Hepatic stellate cell (primary cell): ENCODE measurements at regions not wholly inside any gene's neighbourhood (a gene's known extent, or its start where the extent isn't known, plus 50 kb on each side); places are given as distances from the start of the nearest gene placed in this dataset.

Experiments used
- DNase-seq: peaks from one replicate; pipeline ENCODE4 v3.0.0; 2011; ENCODE audit warnings: low spot score

DNA sequence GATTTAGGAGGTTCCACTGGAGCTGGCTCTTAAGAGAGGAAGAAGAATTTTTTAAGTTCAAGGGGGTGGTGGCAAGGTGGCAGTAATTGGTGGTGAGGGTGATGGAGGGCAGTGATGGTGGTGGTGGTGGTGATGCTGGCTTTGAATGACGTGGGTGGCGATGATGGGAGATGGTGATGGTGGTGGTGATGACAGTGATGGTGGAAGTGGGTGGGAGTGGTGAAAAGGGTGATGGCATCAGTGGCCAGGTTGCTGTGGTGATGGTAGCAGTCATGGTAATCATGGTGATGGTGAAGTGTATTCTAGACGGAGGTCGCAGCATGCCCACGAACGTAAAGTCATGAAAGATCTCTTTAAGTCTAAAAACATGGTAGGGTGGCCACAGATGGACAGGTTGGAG is 197.3 kb downstream of the PTEN start:
- no peak for DNase-seq

DNA sequence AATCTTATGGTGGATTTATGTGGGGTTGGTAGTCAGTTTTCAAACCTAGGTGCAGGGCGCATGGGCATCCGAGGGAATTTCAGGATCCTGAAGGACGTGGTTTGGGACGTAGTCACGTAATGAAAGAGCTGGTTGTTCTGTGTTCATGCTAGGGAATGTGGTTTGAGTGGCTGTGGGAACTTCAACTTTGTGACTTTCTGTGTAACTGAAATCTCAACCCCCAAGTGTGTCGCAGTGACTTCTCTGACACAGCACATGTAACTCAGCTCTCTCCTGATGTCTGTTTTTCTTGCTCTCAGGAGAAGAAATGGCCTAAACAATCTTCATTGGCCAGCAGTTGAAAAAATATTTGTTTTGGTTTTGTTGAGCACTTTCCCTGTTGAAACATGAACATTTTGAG is 199.0 kb downstream of the PTEN start:
- DNase-seq = no peak

DNA sequence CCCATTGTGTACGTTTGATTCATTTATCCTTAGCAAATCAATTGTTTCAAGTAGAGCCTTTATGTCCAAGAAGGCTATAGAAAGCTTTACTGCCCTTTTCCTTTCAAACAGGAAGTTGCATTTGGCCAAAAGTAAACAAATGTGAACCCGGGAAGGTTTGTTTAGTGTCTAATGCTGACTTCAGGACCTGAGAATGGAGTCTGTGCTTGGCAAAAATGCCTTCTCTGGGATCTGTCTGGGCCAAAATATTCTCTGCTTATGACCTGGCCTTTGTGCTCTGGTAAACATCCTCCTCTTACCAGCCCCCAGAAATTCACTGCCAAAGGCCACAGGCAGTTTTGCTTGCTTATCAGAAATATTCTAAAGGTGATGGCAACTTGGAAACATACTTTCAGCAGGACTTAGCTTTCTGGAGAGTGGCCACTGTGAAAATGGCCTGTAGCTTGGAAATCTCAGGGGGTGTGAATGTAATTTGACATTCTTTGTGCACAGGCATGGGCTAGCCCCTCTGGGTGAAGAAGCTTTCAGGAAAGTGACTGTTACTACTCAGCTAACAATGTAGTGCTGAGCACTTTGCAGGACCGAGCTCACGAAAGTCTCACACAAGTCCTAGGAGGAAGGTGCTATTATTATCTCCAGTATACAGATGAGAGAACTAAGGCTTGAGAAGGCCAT is 199.5 kb downstream of the PTEN start:
- DNase-seq = no peak

DNA sequence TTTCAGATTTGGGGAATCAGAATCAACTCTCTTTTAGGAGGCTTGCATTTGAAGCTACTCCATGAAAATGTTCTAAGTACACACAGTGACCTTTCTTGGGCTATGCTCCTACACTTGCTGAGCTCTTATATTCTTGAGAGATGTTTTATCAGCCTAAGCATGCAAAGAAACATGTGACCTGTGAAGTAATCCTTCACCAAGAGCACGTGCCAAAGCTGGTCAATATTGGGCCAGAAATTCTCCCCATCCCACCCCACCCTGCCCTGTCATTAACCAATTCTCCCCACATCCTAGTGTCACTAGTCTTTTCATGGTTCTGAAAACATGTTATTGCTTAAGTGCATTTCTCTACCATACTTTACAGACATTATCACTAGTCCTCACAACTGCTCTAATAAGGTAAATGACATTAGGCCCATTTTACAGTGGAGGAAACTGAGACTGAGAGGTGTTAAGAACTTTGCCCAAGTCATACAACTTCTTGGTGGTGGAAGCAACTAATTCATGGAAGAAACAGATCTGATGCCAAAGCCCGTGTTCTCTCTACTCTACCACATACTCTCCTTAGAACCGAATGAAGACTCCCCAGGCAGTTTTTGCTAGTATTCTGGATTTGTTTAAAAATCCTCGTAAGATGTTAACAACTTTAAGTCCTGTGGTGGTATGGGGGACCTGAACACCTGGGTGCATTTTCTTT is 200.6 kb downstream of the PTEN start:
- no peak for DNase-seq

DNA sequence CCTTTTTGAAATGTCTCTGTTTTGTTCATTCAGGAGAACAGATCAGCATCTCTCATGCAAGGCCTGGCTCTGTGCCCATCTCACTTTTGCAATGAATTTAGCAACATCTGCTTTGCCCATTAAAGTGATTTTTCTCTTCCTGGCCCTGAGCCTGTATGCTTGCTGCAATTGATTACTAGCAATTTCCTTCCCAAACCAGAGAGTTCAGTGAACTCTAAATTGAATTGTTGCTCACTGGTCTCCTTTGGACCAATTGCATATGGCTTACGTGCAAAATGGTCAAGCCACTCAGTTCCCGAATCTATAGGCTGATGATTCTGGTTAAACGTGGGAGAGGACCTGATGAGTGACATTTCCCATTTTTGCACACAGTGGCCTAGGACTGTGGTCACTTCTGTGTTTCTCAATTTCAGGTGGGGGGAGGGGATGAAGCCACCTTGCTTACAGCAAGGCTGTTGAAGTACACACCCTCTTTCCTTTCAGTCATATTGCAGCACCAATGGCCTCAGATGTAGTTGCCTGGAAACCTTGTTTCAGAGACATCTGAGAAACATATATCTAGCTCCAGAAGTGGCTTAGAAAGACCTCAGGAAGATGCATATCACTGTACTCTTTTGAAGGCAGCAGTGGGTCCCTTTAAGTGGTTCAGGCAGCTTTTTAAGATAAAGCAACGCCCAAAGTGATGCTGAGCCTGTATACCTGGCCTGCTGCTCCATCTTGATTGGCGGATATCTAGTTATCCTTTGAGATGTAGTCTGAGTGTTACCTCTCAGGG is 201.4 kb downstream of the PTEN start:
- DNase-seq = no peak

DNA sequence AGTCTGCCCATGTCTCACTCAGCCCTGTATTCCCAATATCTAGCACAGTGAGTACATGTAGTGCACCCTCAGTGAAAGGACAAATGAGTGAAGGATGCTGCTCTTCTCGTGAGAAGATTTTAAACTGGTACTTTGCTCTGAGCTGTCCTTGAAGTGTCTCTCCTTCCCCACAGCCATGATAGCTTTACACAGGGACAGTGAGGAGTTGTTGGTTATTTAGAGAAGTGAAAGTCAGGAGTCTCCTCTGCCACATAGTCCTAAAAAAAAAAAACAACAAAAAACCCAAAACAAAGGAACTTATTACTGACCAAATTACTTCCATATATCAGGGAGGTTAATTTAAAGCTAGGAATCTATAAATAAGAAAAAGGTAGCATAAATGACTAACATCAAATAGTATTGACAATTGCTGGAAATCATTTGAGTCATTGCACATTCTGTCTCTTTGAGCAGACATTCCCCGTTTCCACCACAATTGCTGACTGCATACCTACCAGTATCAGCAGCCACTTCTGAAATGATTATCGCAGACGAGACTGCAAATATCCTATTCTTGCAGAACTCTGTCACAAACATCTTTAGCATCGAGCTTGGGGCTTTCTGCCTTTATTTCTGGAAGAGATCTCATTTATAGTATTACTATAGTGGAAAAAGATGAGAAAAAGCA is 202.1 kb downstream of the PTEN start:
- no peak for DNase-seq

DNA sequence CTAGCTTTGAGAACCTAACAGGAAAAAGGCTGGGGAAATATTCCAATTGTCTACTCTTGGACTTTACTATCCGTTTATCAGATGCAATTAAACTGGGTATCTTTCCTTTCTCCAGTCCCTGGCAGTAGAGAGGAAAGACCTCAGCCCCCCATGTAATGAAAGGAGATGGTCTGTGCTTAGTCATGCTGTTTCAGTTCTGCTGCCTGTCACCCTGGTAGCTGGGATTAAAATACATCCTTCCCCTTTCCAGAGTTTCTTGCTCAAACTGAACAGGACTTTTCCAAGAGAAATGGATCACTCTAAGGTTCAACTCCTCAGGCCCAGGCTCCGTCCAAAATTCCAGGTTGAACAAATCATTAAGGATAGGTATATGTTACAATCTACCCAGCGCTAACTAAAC is 202.9 kb downstream of the PTEN start:
- no peak for DNase-seq

DNA sequence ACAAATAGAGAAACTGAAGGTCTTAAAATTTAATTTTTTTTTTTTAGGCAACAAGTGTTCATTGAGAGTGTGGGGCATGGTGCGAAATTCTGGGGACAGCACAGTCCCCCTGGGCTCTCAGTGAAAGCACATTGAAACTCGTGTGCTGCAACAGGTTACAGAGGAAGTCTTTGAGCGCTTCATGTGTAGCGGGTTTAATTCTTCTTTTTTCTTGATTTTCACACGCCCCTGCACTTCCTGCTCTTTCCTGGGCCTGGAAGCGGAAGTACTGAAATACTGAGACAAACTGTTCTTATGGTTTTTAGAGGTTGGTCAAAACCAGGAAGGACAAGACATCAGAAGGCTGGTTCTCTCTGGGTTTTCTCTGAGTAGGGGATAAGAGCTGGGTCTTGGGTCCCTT is 203.5 kb downstream of the PTEN start:
- no peak for DNase-seq

DNA sequence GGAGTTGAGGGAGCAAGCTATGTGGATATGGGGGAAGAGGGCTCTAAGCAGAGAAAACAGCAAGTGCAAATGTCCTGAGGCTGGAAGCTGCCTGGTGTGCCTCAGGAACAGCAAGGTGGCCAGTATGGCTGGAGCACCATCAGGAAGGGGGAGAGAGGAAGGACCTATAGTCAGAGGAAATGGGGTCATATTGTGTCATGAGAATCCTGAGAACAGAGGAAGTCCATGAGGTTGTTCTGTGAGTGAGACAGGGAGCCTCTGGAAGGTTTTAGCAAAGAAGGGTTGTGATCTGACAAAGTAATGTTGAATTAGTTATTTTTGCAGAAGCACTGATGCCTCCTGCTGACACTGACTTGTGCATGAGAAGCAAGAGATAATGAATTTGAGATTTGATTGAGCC is 204.3 kb downstream of the PTEN start:
- DNase-seq = no peak

DNA sequence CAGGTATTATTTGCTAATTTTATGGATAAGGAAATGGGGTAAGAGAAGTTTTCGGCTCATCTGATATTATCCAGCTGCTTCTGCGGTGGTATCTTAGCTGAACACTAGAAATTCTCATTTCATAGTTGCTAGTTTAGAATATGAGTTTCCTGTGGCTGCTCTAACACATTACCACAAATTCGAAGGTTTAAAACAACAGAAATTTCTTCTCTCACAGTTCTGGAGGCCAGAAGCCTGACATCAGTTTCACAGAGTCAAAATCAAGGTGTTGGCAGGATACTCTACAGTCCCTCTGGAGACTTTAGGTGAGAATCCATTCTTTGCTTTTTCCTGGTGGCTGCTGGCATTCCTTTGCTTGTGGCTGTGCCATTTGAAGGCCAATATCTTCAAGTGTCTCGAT is 205.9 kb downstream of the PTEN start:
- DNase-seq = no peak

DNA sequence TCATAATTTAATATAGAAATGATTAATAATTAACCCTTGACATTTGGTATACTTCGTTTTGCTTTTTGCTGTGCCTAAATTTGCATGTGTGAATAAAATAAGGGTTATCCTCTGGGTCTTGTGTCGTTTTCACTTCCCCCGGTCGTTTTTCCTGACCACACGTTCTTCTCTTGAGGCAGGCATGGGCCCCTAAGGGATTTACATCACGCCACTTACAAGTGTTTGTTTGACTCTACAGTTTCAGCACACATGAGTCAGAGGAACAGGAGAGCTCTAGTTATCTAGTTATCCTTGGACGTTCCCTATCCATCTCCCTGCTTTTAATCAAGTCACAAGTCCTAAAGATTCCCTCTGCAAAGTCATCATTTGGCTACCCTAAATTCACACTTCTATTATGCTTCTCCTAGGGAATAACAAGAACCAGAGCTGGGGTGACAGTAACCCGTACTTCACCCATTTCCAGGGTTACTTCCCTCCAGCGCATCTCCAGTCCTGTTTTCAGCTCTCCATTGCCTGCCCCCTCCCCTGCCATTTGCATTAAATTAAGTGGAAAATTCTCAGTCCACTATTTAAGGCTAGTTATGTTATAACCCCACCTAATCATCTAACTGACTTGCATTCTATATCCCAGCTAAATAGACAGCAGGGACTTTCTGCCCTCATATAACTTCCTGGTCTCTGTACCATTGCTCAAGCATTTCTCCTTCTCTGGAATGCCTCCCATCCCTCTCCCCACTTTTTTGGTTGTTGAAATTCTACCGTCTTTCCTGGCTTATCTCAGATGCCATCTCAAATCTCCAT is 206.9 kb downstream of the PTEN start:
- no peak for DNase-seq

DNA sequence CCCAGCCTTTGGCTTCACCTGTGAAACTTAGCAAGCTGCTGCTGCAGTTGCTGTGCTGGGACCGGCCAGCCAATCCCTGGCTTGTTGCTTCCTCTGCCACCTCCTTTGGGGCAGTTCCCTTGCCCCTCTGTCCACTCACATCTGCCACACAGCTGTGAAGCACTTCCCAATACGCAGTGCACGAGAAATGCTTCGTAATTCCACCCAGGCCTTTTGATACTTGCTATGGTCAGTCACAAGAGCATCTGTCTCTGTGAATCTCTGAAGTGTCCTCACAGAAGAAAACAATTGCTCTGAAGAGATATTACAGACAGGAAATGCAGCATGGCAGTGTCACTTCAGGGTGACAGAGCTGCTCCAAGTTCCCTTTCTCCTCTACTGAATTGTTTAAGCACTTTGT is 208.5 kb downstream of the PTEN start:
- DNase-seq = no peak

DNA sequence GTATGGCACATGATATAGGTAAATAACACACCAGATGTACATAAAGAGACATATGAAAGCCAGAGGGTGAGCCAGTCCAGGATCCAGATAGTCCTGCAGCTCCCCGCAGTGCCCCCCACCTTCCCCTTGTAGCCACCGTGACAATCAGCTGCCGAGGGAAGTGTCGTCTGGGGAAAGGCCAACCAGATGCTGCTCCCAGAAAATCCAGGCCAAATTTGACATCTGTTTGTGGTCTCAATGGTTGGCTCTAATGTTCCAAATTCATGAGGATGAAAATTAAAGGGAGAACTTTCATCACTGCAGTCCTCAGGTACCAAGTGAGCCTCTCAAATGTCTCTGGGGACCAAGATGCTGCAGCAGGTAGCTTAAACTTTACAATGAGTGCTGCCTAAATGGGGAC is 210.3 kb downstream of the PTEN start:
- no peak for DNase-seq

DNA sequence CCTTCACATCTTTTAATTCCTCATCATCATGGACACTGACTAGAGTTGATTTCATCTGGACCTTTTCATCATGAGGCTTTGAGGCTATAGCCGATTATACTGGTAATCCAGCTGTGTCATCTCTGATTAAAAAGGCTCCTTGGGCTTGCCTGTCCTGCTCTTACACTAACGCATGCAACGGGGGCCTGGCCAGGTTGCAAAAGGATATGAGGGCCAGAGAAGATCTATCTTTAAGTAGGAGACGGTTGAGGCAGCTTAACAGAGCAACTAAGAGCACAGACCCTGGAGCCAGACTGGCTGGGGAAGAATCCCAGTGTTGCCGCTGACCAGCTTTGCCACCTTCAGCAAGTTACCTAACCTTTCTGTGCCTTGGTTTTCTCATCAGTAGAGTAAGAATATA is 211.5 kb downstream of the PTEN start:
- DNase-seq = no peak

DNA sequence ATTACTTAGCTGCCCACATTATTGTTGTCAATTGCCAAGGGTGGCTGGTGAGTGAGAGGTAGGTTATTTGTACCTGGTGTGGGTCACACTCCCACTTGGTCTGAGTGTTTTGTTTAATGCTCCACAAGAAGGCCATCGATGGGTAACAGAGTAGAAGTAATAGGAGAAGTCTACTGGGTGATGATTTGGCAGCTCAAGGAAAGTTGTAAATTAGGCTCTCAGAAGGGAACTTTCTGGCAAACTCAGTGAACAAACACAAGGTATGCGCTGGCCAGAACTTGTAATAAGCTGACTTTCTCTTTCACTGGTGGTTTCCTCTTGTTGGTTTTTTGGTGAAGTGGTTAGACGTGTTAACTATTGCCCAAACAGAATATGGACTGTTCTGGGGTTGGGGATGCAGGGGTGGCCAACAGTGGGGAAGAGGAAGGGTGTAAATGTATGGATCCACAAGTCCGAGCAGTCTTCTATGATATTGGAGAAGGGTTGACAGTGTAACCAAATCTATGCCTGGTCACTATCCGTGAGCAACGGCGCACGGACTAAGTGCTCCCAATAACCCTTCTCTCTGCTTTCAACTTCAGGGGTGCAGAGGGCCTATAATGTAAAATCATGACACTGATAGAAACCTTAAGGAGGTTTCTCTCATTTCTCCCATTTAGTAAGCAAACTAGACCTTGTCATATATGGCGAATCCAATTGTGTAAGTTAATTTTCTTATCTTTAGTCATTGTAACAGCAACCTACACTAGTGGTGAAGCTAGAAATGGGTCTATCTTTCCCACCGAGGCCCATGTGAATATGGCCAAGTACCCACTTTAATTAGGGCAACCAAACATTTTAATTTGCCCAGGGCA is 212.8 kb downstream of the PTEN start:
- no peak for DNase-seq

DNA sequence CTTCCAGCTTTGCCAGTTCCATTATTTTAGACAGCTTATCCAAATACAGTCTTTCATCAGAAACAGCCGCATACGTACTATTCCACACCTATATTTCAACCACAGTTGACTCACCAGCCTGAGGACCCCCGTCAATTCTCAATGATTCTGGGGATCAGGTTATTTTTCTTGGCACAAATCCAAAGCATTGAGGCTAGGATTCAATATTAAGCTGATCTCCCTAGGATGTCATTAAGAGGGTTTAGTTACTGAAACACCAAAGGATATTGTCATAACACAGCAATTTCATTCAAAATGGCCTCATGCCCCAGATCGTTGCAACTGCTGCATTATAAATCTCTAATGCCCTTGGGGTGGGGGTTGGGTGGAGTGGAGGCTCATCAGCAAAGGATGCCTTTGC is 214.6 kb downstream of the PTEN start:
- no peak for DNase-seq

DNA sequence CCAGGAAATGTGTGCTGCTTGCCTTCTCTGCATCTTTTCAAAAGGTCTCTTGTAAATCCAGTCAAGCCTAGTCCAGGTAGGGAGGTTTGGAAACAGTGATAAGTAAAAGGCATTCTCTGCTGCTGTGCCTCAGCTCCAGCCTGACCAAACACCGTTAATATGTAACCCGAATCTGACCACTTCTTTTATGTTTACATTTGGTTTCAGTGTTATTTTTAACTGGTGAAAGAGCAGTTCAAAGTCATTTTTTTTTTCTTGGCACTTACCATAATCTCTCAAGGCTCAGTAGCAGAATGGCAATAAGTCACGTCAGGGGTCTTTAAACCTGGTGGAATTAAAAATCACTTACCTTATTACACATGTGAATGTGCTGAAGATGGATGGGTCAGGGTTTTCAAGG is 216.8 kb downstream of the PTEN start:
- peak; percentile 10 for DNase-seq

DNA sequence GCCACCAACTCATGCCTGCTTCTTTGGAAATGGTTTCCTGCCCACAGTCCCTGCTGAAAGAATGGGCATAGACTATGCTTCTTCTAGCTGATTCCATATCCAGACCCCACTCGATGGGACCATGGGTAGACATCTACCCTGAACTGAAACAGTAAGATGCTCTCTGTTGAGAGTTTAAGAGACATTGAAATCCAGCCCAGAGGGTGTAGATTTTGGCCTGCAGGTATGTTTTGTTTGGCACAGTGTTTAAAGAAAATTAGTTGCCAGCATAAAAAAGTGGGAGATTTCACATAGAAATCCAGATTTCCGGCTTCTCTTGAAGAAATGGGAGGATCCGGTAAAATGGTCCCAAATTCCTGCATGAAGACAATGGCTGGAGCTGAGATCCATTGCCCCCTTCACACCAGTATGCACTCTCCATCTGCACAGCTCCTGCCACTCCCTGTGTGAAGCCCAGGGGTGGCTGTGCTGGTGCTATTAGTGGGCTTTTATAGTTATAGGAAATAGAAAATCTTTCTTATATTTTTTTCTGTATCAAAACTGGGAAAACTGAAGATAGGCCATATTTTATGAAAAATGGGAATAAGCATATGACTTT is 218.1 kb downstream of the PTEN start:
- DNase-seq = no peak

DNA sequence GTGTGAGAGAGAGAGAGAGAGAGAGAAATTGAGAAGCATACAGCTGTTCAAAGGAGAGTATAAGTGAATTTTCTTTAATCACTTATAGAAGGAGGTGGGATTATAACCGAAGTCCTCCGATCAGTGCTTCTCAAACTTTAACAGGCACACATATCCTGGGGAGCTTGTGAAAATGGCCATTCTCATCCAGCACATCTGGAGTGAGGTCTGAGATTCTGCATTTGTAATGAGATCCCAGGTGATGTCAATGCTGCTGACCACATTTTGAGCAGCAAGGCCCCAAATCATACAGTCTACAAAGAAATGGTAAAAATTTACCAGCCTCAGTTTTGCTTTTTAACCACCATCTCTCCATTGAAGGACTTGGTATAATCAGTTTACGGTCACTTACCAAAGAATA is 219.0 kb downstream of the PTEN start:
- no peak for DNase-seq

DNA sequence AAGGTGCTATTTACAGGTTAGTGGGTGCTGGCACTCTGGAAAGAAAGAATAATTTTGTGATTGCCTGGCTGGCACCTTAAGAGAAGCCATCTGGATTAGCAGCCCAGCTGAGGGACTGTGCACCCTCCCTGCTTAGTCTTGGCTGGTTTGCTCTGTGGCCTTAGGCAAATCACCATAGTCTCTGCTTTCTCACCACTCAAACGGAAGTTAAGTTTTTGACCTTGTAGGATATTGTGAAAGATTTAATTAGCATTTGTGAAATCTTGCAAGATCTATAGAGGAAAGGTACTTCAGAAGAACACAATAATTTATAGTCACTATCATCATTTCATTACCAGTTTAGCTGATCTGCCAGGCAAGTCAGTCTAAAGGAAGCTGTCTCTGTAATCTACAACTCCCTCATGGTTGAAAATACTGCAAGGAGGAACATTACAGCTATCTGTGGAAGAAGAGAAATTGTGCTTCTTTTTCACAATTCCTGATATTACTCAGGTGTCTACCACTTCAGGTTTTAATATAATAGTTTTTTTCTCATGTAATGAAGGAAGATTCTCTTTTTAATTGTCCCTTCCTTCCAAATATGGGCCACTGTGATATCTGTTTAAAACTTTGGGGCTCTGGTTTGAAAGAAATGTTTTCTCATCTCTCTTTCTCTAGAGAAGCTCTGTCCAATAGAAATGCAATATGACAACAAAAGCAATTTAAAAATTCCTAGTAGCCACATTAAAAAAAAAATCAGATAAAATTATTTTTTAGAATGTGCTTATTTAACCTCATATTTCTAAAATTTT is 219.6 kb downstream of the PTEN start:
- DNase-seq = no peak
